K562 (cell line): ENCODE measurements at regions not wholly inside any gene's neighbourhood (a gene's known extent, or its start where the extent isn't known, plus 50 kb on each side); places are given as distances from the start of the nearest gene placed in this dataset.

Experiments used
- ATF2 ChIP-seq: sonication (generic); formaldehyde crosslinking; IDR thresholded peaks from 2 replicates; pipeline ENCODE4 v1.8.1; 2022; ENCODE audit warnings: missing genetic modification reagents
- TF ChIP-seq, protein P1 (sequence below): sonication (generic); formaldehyde crosslinking; IDR thresholded peaks from 2 replicates; pipeline ENCODE4 v1.8.0; 2023; ENCODE audit warnings: mild to moderate bottlenecking, missing genetic modification reagents
- TF ChIP-seq, protein P2 (sequence below), 3 experiments: fragments of 200-800 bp in 1 of 3; sonication (Bioruptor generic) in 1 of 3; sonication (generic) in 1 of 3; formaldehyde crosslinking in 1 of 3; IDR thresholded peaks; 2 replicates each; pipeline versions ENCODE4 v1.6.1 to v1.8.0; 2016 to 2022; ENCODE audit warnings: mild to moderate bottlenecking in 2 of 3, missing compliant biosample characterization in 2 of 3, missing genetic modification characterization in 2 of 3, missing genetic modification reagents in 1 of 3
- TF ChIP-seq, protein P3 (sequence below): sonication (generic); formaldehyde crosslinking; IDR thresholded peaks from 2 replicates; pipeline ENCODE4 v1.5.0; 2020; ENCODE audit warnings: missing genetic modification reagents

DNA sequence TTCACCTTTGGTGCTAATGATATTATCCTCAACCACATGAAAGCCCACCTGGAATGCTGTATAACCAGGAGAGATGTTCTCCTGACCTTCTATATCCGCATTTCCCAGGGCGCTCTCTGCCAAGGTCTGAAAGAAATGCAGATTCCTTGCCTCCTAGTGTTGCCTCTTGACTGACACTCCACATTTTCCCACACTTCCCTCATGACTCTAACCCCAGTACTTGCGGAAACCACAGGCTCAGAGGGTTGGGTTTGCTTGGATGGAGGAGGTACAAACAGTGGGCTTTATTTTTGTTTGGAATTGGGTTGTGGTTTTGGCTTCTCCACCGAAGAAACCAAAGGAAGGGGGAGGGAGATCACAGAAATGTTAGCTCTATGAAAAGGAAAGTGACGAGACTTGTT, 222.9 kb upstream of the CELF2 start:
- TF ChIP-seq, protein P1, sequence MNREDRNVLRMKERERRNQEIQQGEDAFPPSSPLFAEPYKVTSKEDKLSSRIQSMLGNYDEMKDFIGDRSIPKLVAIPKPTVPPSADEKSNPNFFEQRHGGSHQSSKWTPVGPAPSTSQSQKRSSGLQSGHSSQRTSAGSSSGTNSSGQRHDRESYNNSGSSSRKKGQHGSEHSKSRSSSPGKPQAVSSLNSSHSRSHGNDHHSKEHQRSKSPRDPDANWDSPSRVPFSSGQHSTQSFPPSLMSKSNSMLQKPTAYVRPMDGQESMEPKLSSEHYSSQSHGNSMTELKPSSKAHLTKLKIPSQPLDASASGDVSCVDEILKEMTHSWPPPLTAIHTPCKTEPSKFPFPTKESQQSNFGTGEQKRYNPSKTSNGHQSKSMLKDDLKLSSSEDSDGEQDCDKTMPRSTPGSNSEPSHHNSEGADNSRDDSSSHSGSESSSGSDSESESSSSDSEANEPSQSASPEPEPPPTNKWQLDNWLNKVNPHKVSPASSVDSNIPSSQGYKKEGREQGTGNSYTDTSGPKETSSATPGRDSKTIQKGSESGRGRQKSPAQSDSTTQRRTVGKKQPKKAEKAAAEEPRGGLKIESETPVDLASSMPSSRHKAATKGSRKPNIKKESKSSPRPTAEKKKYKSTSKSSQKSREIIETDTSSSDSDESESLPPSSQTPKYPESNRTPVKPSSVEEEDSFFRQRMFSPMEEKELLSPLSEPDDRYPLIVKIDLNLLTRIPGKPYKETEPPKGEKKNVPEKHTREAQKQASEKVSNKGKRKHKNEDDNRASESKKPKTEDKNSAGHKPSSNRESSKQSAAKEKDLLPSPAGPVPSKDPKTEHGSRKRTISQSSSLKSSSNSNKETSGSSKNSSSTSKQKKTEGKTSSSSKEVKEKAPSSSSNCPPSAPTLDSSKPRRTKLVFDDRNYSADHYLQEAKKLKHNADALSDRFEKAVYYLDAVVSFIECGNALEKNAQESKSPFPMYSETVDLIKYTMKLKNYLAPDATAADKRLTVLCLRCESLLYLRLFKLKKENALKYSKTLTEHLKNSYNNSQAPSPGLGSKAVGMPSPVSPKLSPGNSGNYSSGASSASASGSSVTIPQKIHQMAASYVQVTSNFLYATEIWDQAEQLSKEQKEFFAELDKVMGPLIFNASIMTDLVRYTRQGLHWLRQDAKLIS: no peak
- TF ChIP-seq, protein P2, sequence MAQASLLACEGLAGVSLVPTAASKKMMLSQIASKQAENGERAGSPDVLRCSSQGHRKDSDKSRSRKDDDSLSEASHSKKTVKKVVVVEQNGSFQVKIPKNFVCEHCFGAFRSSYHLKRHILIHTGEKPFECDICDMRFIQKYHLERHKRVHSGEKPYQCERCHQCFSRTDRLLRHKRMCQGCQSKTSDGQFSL (CRISPR knock-in tag; IDR thresholded peaks at IDR 0.05): no peak
- TF ChIP-seq, protein P2 (tag; IDR thresholded peaks at IDR 0.05): no peak
- TF ChIP-seq, protein P3, sequence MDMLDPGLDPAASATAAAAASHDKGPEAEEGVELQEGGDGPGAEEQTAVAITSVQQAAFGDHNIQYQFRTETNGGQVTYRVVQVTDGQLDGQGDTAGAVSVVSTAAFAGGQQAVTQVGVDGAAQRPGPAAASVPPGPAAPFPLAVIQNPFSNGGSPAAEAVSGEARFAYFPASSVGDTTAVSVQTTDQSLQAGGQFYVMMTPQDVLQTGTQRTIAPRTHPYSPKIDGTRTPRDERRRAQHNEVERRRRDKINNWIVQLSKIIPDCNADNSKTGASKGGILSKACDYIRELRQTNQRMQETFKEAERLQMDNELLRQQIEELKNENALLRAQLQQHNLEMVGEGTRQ (CRISPR knock-in tag): no peak
- no peak for TF ChIP-seq ATF2 (CRISPR knock-in tag)
